ENCODE measurements at regions not wholly inside any gene's neighbourhood (a gene's known extent, or its start where the extent isn't known, plus 50 kb on each side); places are given as distances from the start of the nearest gene placed in this dataset.

DNA sequence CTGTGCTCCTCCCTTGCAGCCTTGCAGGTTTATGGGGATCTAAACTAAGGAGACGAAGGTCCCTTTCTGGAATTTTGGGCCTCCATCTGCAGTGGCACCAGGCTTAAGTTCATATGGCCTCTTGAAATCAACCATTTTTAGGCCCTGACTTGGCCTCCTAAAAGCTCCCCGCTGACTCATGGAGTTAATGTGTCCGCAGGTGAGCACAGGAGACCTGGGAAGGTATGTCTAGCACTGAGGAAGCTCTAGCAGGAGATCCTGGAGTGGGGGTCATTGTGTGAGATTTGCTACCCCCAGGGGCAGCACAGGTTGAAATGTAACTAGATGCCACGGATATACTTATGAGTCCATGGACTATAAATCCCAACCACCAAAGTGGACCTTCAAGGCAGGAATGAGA, 95.9 kb upstream of the CELF4 start:
- TF ChIP-seq, protein P1, sequence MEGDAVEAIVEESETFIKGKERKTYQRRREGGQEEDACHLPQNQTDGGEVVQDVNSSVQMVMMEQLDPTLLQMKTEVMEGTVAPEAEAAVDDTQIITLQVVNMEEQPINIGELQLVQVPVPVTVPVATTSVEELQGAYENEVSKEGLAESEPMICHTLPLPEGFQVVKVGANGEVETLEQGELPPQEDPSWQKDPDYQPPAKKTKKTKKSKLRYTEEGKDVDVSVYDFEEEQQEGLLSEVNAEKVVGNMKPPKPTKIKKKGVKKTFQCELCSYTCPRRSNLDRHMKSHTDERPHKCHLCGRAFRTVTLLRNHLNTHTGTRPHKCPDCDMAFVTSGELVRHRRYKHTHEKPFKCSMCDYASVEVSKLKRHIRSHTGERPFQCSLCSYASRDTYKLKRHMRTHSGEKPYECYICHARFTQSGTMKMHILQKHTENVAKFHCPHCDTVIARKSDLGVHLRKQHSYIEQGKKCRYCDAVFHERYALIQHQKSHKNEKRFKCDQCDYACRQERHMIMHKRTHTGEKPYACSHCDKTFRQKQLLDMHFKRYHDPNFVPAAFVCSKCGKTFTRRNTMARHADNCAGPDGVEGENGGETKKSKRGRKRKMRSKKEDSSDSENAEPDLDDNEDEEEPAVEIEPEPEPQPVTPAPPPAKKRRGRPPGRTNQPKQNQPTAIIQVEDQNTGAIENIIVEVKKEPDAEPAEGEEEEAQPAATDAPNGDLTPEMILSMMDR (IDR thresholded peaks at IDR 0.05) = no peak
- TF ChIP-seq POLR2A (IDR thresholded peaks at IDR 0.05) = no peak

All from ovary (tissue), 3 donors.